NOMO-1 treated with DMSO at 0.1 percent for 48 hours (cell line): ENCODE measurements at regions not wholly inside any gene's neighbourhood (a gene's known extent, or its start where the extent isn't known, plus 50 kb on each side); places are given as distances from the start of the nearest gene placed in this dataset.

ENCODE experiments used
- DNase-seq: peaks from one replicate; lab custom pipeline; 2025; ENCODE audit not compliant: unreplicated experiment; lab: John Stamatoyannopoulos, UW

- DNase-seq: no peak
These were observed 474.9 kb upstream of the SOX5 start for GRCh38 chr12:24424376-24424775.

GRCh38 chr12:24423611-24424010 lies 474.1 kb upstream of the SOX5 start:
- no peak for DNase-seq

- no peak for DNase-seq
These were observed 472.3 kb upstream of the SOX5 start for GRCh38 chr12:24421759-24422158.

- no peak for DNase-seq
These were observed 468.7 kb upstream of the SOX5 start for GRCh38 chr12:24418157-24418556.

- DNase-seq: peak; percentile 44
These were observed 467.1 kb upstream of the SOX5 start for GRCh38 chr12:24416423-24417109.

GRCh38 chr12:24415934-24416333 lies 466.5 kb upstream of the SOX5 start:
- no peak for DNase-seq

GRCh38 chr12:24414480-24414879 lies 465.0 kb upstream of the SOX5 start:
- DNase-seq: no peak

- no peak for DNase-seq
These were observed 462.5 kb upstream of the SOX5 start for GRCh38 chr12:24411948-24412347.

- DNase-seq: no peak
These were observed 460.4 kb upstream of the SOX5 start for GRCh38 chr12:24409868-24410267.

GRCh38 chr12:24408305-24408704 lies 458.8 kb upstream of the SOX5 start:
- peak; percentile 5 for DNase-seq

GRCh38 chr12:24407884-24408283 lies 458.4 kb upstream of the SOX5 start:
- no peak for DNase-seq

- no peak for DNase-seq
These were observed 454.8 kb upstream of the SOX5 start for GRCh38 chr12:24404086-24404815.

- DNase-seq: no peak
These were observed 451.1 kb upstream of the SOX5 start for GRCh38 chr12:24400533-24400932.

- no peak for DNase-seq
These were observed 449.1 kb upstream of the SOX5 start for GRCh38 chr12:24398605-24399004.

GRCh38 chr12:24396224-24396623 lies 446.8 kb upstream of the SOX5 start:
- no peak for DNase-seq

GRCh38 chr12:24394246-24394645 lies 444.8 kb upstream of the SOX5 start:
- no peak for DNase-seq

- no peak for DNase-seq
These were observed 443.6 kb upstream of the SOX5 start for GRCh38 chr12:24393071-24393470.

GRCh38 chr12:24389394-24389793 lies 439.9 kb upstream of the SOX5 start:
- no peak for DNase-seq

- DNase-seq: no peak
These were observed 437.9 kb upstream of the SOX5 start for GRCh38 chr12:24387381-24387780.

GRCh38 chr12:24386836-24387235 lies 437.4 kb upstream of the SOX5 start:
- no peak for DNase-seq

GRCh38 chr12:24381790-24382189 lies 432.3 kb upstream of the SOX5 start:
- DNase-seq: no peak

GRCh38 chr12:24379861-24380521 lies 430.5 kb upstream of the SOX5 start:
- no peak for DNase-seq
